SHP77 (cell line): ENCODE measurements at regions not wholly inside any gene's neighbourhood (a gene's known extent, or its start where the extent isn't known, plus 50 kb on each side); places are given as distances from the start of the nearest gene placed in this dataset.
"Not testable (repeated sequence)": the region's sequence is repeated elsewhere in the genome, so short reads cannot be mapped to it uniquely, and the experiment has no call there.

ENCODE experiments used
- DNase-seq, 2 experiments: peaks; one replicate each; lab custom pipeline; 2025; lab: John Stamatoyannopoulos, UW

- no peak for DNase-seq
Measured at GRCh38 chr6:121548131-121548530, 112.7 kb downstream of the GJA1 start.

- no peak for DNase-seq
Measured at GRCh38 chr6:121549736-121550135, 114.3 kb downstream of the GJA1 start.

- no peak for DNase-seq
Measured at GRCh38 chr6:121550491-121551010, 115.1 kb downstream of the GJA1 start.

GRCh38 chr6:121555201-121555600 is 119.8 kb downstream of the GJA1 start:
- no peak for DNase-seq

- DNase-seq: not testable (repeated sequence)
Measured at GRCh38 chr6:121556149-121556548, 120.7 kb downstream of the GJA1 start.

- no peak for DNase-seq
Measured at GRCh38 chr6:121557146-121557940, 121.9 kb downstream of the GJA1 start.

- DNase-seq: no peak
Measured at GRCh38 chr6:121559611-121560269, 124.3 kb downstream of the GJA1 start.

- DNase-seq: no peak
Measured at GRCh38 chr6:121560476-121560875, 125.0 kb downstream of the GJA1 start.

- DNase-seq: no peak
Measured at GRCh38 chr6:121563286-121563685, 127.8 kb downstream of the GJA1 start.

GRCh38 chr6:121564529-121564928 is 129.1 kb downstream of the GJA1 start:
- DNase-seq: not testable (repeated sequence)

GRCh38 chr6:121571455-121571854 is 136.0 kb downstream of the GJA1 start:
- DNase-seq: no peak

- DNase-seq: no peak
Measured at GRCh38 chr6:121573481-121573880, 138.0 kb downstream of the GJA1 start.

GRCh38 chr6:121578216-121578615 is 142.8 kb downstream of the GJA1 start:
- no peak for DNase-seq

GRCh38 chr6:121579478-121579877 is 144.0 kb downstream of the GJA1 start:
- no peak for DNase-seq

- no peak for DNase-seq
Measured at GRCh38 chr6:121581327-121581726, 145.9 kb downstream of the GJA1 start.

GRCh38 chr6:121582262-121582661 is 146.8 kb downstream of the GJA1 start:
- DNase-seq: no peak

GRCh38 chr6:121584586-121585369 is 149.3 kb downstream of the GJA1 start:
- no peak for DNase-seq

- DNase-seq: no peak
Measured at GRCh38 chr6:121590438-121590837, 155.0 kb downstream of the GJA1 start.

GRCh38 chr6:121590916-121591315 is 155.5 kb downstream of the GJA1 start:
- no peak for DNase-seq

GRCh38 chr6:121592261-121592935 is 157.0 kb downstream of the GJA1 start:
- DNase-seq: no peak

- DNase-seq: no peak
Measured at GRCh38 chr6:121593011-121593641, 157.7 kb downstream of the GJA1 start.
